HG02981 (cell line): ENCODE measurements at regions not wholly inside any gene's neighbourhood (a gene's known extent, or its start where the extent isn't known, plus 50 kb on each side); places are given as distances from the start of the nearest gene placed in this dataset.
"Not testable (repeated sequence)": the region's sequence is repeated elsewhere in the genome, so short reads cannot be mapped to it uniquely, and the experiment has no call there.

Experiments used
- ATAC-seq: cut with Tn5 transposase; IDR thresholded peaks from one replicate; pipeline ENCODE4 v1.9.1; 2021; ENCODE audit warnings: mild to moderate bottlenecking, moderate library complexity; ENCODE audit not compliant: unreplicated experiment

- ATAC-seq, result no peak
These were observed 131.2 kb upstream of the LPCAT1 start for GRCh38 chr5:1654786-1655495.

DNA sequence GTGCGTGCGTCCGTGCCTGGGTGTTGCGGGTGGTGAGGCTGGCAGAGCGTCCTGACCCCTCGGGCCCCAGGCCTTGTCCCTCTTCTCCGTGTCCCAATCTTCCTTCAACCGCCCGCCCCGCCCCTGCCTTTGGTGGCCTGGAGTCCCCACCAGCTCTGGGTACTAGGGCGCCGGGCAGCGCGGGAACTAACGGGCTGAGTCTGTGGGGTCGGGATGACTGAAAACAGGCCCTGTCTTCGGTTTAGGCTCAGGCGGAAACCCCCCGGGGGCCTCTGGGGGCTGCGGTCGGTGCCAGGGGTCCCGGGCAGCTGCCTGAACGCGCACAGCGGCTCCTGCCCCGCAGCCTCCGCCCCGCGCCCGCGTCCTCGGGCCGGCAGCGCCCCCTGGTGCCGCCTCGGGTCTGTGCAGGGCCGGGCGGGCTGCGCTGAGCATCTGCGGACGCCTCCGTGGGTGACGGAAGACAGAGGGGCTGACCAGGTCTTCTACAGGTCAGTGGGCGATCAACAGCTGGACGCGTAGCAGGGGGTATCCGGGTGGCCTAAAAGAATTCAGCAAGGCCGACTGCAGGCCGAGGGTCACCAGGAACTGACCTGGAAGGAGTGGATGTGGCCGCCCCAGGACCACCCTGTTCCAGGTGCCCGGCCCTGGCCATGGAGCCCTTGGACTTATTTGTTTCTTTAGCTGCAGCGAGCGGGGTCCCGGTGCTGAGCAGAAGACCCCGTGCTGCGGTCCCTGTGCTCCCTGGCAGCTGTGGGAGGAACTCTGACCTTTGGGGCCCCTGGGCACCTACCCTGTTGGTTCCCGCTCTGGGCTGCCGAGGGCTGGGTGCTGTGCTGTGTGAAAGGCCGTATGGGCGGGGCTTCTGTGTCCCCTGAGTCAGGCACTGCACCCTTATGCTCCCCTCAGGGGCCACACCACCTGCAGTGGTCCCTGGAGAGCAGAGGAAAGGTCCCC is 130.2 kb upstream of the LPCAT1 start:
- ATAC-seq, result peak; percentile 80

GRCh38 chr5:1652873-1653697 is 129.3 kb upstream of the LPCAT1 start:
- ATAC-seq, result peak; percentile 27

DNA sequence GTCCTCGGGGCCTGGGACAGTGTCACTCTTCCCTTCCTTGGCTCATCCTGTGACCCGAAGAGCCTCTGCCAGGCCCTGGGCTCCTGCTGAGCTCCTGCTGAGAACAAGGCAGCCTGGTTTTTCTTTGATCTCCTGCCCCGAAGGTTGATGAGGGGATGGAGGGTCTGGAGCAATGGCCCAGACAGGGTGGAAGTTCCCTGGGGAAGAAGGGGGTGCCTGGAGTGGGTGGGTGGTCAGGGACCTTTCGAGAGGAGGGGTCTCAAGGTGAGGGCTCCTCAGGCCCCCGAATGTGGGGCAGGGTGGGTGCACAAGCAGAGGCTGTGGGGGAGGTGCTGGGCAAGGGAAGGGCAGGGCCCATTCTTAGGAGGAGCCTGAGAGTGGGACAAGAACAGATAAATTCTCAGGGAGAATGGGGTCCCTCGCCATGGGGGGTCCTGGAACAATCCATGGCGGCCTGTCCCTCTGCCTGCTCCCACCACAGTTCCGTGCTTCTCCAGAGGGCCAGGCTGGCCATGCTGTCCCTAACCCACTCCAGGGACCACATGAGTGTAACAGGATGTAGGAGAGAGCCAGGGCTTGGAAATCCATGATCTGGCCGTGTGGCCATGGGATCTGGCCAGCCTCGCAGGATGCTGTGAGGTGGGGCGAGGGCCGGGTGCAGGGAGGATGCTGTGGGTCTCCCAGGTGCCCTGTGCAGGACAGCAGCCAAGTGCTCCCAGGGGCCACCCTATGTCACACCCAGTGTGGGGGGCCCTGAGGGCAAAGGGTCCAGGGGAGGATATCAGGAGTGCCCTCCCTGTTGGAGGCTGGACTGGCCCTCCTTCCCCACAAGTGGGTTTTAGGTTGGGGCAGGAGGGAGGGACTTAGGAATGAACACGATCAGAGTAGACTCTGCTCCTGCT is 128.5 kb upstream of the LPCAT1 start:
- no peak for ATAC-seq

- no peak for ATAC-seq
These were observed 127.5 kb upstream of the LPCAT1 start for GRCh38 chr5:1651250-1651649.

- ATAC-seq, result no peak
These were observed 125.8 kb upstream of the LPCAT1 start for GRCh38 chr5:1649554-1649953.

- no peak for ATAC-seq
These were observed 125.0 kb upstream of the LPCAT1 start for GRCh38 chr5:1648806-1649205.

- ATAC-seq, result no peak
These were observed 123.8 kb upstream of the LPCAT1 start for GRCh38 chr5:1647580-1647979.

GRCh38 chr5:1644810-1645571 is 121.2 kb upstream of the LPCAT1 start:
- no peak for ATAC-seq

- ATAC-seq, result not testable (repeated sequence)
These were observed 120.6 kb upstream of the LPCAT1 start for GRCh38 chr5:1644393-1644809.

GRCh38 chr5:1643651-1644392 is 120.1 kb upstream of the LPCAT1 start:
- ATAC-seq, result no peak

GRCh38 chr5:1642621-1643061 is 118.9 kb upstream of the LPCAT1 start:
- no peak for ATAC-seq

DNA sequence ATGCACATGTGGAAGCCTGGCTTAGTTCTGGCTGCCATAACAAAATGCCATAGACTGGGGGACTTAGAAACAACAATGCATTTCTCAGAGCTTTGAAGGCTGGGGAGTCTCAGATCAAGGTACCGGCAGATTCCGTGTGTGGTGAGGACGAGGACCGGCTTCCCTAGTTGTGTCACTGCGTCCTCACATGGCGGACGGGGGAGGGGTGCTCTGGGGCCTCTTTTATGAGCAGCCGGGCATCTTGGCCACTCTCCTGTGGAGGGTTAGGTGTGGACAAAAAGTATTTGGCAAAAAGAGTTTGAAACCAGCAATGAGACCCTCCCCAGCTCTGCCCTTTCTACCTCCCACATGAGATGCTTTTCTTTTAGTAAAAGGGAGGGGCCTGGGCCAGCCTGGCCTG is 118.5 kb upstream of the LPCAT1 start:
- no peak for ATAC-seq

GRCh38 chr5:1641560-1642166 is 117.9 kb upstream of the LPCAT1 start:
- peak; percentile 79 for ATAC-seq

GRCh38 chr5:1641041-1641440 is 117.3 kb upstream of the LPCAT1 start:
- ATAC-seq, result no peak

- ATAC-seq, result no peak
These were observed 116.7 kb upstream of the LPCAT1 start for GRCh38 chr5:1640421-1640881.

- no peak for ATAC-seq
These were observed 116.0 kb upstream of the LPCAT1 start for GRCh38 chr5:1639757-1640156.
